Skeletal muscle satellite cell (primary cell): ENCODE measurements at regions not wholly inside any gene's neighbourhood (a gene's known extent, or its start where the extent isn't known, plus 50 kb on each side); places are given as distances from the start of the nearest gene placed in this dataset.

Experiments
- H3K27me3 ChIP-seq: 2 replicates; pipeline ENCODE4 v1.7.0; 2013; ENCODE audit warnings: low read length; ENCODE audit not compliant: control insufficient read depth, insufficient read depth
- H3K36me3 ChIP-seq: 2 replicates; pipeline ENCODE4 v1.7.0; 2013; ENCODE audit warnings: mild to moderate bottlenecking, control low read depth, low read length; ENCODE audit not compliant: insufficient read depth
- H3K4me1 ChIP-seq: 2 replicates; pipeline ENCODE4 v1.7.0; 2013; ENCODE audit warnings: low read length; ENCODE audit not compliant: control insufficient read depth, insufficient read depth
- H3K4me2 ChIP-seq: 2 replicates; pipeline ENCODE4 v1.7.0; 2013; ENCODE audit warnings: mild to moderate bottlenecking, low read length
- H3K4me3 ChIP-seq: 2 replicates; pipeline ENCODE4 v1.7.0; 2013; ENCODE audit warnings: low read length
- H3K9ac ChIP-seq: 2 replicates; pipeline ENCODE4 v1.7.0; 2013; ENCODE audit warnings: mild to moderate bottlenecking, low read depth, low read length, moderate library complexity
- H3K9me3 ChIP-seq: replicated peaks from 2 replicates; pipeline ENCODE4 v1.7.0; 2013; ENCODE audit warnings: mild to moderate bottlenecking, control low read depth, low read length

DNA sequence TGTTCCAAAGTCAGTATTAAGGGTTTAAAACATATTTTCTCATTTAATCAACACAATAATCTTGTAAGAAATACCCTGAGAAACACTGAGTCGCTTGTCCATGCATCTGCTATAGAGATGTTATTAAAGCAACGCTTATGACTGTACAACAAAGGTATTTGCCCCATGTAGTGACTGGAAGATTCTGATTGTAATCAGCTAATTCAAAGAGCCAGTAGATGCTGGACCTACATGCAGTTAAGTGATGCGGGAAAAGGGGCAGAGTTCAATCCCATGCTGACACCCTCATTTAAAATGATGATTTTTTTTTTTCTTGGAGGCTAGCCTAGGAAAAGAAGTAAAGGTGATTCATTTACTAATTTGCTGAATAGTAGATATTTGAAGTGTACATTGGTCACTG is 149.3 kb upstream of the MTAP start:
- H3K27me3 ChIP-seq: no peaks in the 10 kb centered on the region

GRCh38 chr9:21653589-21653988 is 148.8 kb upstream of the MTAP start:
- H3K4me3 ChIP-seq: no peak overlapping the region
- no peaks in the 10 kb centered on the region for H3K36me3 ChIP-seq
- peaks cover 24% of the 10 kb centered on the region for H3K4me1 ChIP-seq
- no peaks in the 10 kb centered on the region for H3K9me3 ChIP-seq
- no peaks in the 10 kb centered on the region for H3K27me3 ChIP-seq
- no peak overlapping the region for H3K4me2 ChIP-seq
- no peak overlapping the region for H3K9ac ChIP-seq

More for the DNA sequence above, 149.3 kb upstream of the MTAP start:
- Histone ChIP-seq H3K9me3 (no peaks in the 10 kb centered on the region), H3K9ac (no peak overlapping the region), H3K4me2 (no peak overlapping the region), H3K4me3 (no peak overlapping the region), H3K36me3 (no peaks in the 10 kb centered on the region), H3K4me1 (peaks cover 21% of the 10 kb centered on the region)

GRCh38 chr9:21656776-21657674 is 145.4 kb upstream of the MTAP start:
- Histone ChIP-seq H3K9ac (no peak overlapping the region), H3K36me3 (no peaks in the 10 kb centered on the region), H3K4me2 (no peak overlapping the region), H3K4me3 (no peak overlapping the region), H3K4me1 (peaks cover 28% of the 10 kb centered on the region), H3K9me3 (no peaks in the 10 kb centered on the region), H3K27me3 (no peaks in the 10 kb centered on the region)

DNA sequence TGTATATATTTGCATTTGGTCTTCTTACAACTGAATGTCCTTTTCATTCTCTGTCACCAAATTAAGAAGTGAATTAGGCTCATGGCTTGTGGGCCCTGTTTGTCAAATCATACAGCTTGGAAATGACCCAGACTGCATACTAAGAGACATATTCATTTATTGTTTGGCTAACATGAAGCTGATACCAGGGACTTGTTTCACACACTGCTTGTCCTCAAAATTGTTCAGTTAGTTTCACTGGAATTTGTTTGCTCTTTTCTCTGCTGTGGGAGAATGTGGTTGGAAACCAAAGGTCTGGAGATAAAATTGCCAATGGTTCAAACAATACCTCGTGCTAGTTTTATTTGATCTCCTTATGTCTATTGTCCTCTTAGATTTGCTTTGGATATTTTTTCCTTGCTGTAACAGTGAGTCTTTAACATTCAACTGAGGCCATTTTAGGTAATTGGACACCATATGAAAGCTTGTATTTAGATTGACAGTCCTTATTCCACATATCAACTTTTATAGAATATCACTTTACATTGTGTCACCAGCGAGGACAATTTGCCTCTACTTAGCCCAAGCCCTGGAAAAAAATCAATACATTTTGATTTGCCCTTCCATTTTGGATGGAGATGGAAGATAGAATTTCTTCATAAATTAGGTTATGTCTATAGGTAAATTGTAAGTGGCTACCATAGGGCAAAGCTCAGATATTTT is 144.3 kb upstream of the MTAP start:
- H3K9ac ChIP-seq: no peak overlapping the region
- H3K27me3 ChIP-seq: no peaks in the 10 kb centered on the region
- no peak overlapping the region for H3K4me2 ChIP-seq
- no peaks in the 10 kb centered on the region for H3K36me3 ChIP-seq
- H3K4me1 ChIP-seq: peaks cover 28% of the 10 kb centered on the region
- H3K9me3 ChIP-seq: no peaks in the 10 kb centered on the region
- H3K4me3 ChIP-seq: no peak overlapping the region

- no peak overlapping the region for H3K4me2 ChIP-seq
- no peak overlapping the region for H3K4me3 ChIP-seq
- peaks cover 27% of the 10 kb centered on the region for H3K4me1 ChIP-seq
- H3K9ac ChIP-seq: no peak overlapping the region
- no peaks in the 10 kb centered on the region for H3K9me3 ChIP-seq
- H3K27me3 ChIP-seq: no peaks in the 10 kb centered on the region
- no peaks in the 10 kb centered on the region for H3K36me3 ChIP-seq
These were observed 141.5 kb upstream of the MTAP start for GRCh38 chr9:21660976-21661375.

DNA sequence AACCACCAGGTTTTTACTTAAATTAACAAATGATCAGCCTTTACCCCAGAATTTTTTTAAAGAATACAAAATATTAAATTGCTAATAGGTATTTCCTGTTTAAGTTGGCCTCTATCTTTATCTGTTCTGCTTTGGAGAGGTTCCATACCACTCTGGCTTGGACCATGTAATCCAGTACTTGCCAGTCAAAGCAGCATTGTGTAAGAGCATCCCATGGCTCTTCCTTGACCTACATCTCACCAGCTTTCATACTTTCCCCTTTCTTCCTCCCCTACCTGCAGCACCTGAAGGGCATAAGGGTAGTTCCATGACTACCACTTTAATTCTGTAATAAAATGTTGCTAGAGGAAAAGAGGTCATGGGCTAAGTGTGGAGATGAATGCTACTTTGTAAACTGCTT is 140.8 kb upstream of the MTAP start:
- no peaks in the 10 kb centered on the region for H3K27me3 ChIP-seq
- H3K9me3 ChIP-seq: no peaks in the 10 kb centered on the region
- peaks cover 21% of the 10 kb centered on the region for H3K4me1 ChIP-seq
- no peak overlapping the region for H3K9ac ChIP-seq
- no peaks in the 10 kb centered on the region for H3K36me3 ChIP-seq
- H3K4me3 ChIP-seq: no peak overlapping the region
- no peak overlapping the region for H3K4me2 ChIP-seq

DNA sequence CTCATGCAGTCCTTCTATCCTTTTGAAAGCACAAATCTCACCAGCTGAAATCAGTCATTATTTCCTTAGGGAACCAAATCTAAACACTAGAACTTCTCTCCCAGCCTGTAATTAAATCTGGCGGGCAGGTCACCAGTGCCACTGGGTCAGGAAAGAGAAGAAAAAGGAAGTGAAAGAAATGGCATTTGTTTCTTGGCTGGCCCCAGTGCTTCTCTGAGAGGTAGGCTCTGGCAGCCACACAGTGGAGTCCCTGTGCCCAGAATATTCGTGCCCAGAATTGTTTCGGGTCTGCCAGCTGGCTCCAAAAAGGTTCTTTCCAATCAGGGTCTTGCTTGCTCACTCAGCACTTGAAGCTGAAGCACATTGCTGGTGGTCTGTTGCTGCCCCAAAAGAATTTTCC is 133.9 kb upstream of the MTAP start:
- no peak overlapping the region for H3K4me3 ChIP-seq
- no peaks in the 10 kb centered on the region for H3K27me3 ChIP-seq
- H3K4me1 ChIP-seq: peaks cover 11% of the 10 kb centered on the region
- no peaks in the 10 kb centered on the region for H3K9me3 ChIP-seq
- H3K9ac ChIP-seq: no peak overlapping the region
- H3K36me3 ChIP-seq: no peaks in the 10 kb centered on the region
- no peak overlapping the region for H3K4me2 ChIP-seq

DNA sequence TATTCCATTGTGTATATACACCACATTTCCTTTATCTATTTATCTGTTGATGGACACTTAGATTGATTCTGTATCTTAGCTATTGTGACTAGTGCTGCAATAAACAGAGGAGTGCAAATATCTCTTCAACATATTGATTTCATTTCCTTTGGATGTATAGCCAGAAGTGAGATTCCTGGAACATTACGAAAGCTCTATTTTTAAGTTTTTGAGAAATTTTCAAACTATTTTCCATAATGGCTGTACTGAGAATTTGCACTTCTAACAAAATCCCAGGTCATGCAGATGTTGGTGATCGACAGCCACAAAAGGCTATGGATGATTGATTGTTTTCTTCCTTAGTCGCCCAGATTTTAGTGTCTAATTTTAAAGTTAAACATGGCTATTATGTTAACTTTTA is 132.7 kb upstream of the MTAP start:
- Histone ChIP-seq H3K4me3 (no peak overlapping the region), H3K4me1 (peaks cover 15% of the 10 kb centered on the region), H3K36me3 (no peaks in the 10 kb centered on the region), H3K4me2 (no peak overlapping the region), H3K9ac (no peak overlapping the region), H3K9me3 (no peaks in the 10 kb centered on the region), H3K27me3 (no peaks in the 10 kb centered on the region)

GRCh38 chr9:21670374-21670773 is 132.1 kb upstream of the MTAP start:
- Histone ChIP-seq H3K4me2 (no peak overlapping the region), H3K36me3 (no peaks in the 10 kb centered on the region), H3K9ac (no peak overlapping the region), H3K27me3 (no peaks in the 10 kb centered on the region), H3K4me1 (peaks cover 22% of the 10 kb centered on the region), H3K4me3 (no peak overlapping the region), H3K9me3 (no peaks in the 10 kb centered on the region)

- Histone ChIP-seq H3K4me3 (no peak overlapping the region), H3K36me3 (no peaks in the 10 kb centered on the region), H3K9ac (no peak overlapping the region), H3K27me3 (no peaks in the 10 kb centered on the region), H3K4me1 (peaks cover 39% of the 10 kb centered on the region), H3K9me3 (no peaks in the 10 kb centered on the region), H3K4me2 (no peak overlapping the region)
These were observed 130.3 kb upstream of the MTAP start for GRCh38 chr9:21672140-21672539.

GRCh38 chr9:21672761-21673160 is 129.7 kb upstream of the MTAP start:
- no peak overlapping the region for H3K9ac ChIP-seq
- H3K4me1 ChIP-seq: peaks cover 46% of the 10 kb centered on the region
- no peaks in the 10 kb centered on the region for H3K36me3 ChIP-seq
- H3K4me2 ChIP-seq: no peak overlapping the region
- no peaks in the 10 kb centered on the region for H3K9me3 ChIP-seq
- H3K27me3 ChIP-seq: no peaks in the 10 kb centered on the region
- no peak overlapping the region for H3K4me3 ChIP-seq
